Bronchial epithelial cell (primary cell): ENCODE measurements at regions not wholly inside any gene's neighbourhood (a gene's known extent, or its start where the extent isn't known, plus 50 kb on each side); places are given as distances from the start of the nearest gene placed in this dataset.

Experiments used
- DNase-seq: peaks from one replicate; pipeline ENCODE4 v3.0.0-alpha.2; 2010; ENCODE audit warnings: low read depth
- FAIRE-seq: peaks from 2 replicates; lab custom pipeline; 2011; peaks lifted over from hg19 to GRCh38; lab: Jason Lieb, UNC
- H3K27me3 ChIP-seq: 2 replicates; pipeline ENCODE4 v1.5.1; 2011; ENCODE audit warnings: low read length; ENCODE audit not compliant: control insufficient read depth, insufficient read depth
- H3K36me3 ChIP-seq: 2 replicates; pipeline ENCODE4 v1.5.1; 2011; ENCODE audit warnings: low read length; ENCODE audit not compliant: control insufficient read depth, insufficient read depth
- H3K4me3 ChIP-seq: 2 replicates; pipeline ENCODE4 v1.5.1; 2011; ENCODE audit warnings: mild to moderate bottlenecking, low read depth, low read length, control low read depth
- TF ChIP-seq, protein P1 (sequence below): IDR thresholded peaks from 2 replicates; pipeline ENCODE4 v1.5.1; 2011; ENCODE audit warnings: mild to moderate bottlenecking, moderate library complexity, low read length, control low read depth, inconsistent platforms; ENCODE audit not compliant: insufficient read depth, severe bottlenecking

DNA sequence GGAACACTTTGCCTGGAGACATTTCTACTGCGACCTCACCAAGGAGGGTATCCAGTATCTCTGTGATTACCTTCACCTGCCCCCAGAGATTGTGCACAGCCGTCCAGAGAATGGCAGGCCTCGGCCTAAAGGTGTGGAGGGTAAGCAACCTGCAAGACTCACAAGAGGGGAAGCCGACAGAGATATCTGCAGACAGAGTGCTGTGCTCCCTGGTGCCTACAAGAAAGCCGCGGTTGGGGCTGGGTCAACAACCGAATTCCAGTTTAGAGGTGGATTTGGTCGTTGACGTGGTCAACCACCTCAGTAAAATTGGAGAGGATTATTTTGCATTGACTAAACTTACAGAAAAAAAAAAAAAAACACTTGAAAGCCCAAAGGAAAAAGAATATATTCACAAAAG lies 107.8 kb upstream of the ISL1 start:
- H3K27me3 ChIP-seq, result no peaks in the 10 kb centered on the region
- FAIRE-seq (no peak), DNase-seq (no peak)
- H3K4me3 ChIP-seq, result no peak overlapping the region
- H3K36me3 ChIP-seq, result no peaks in the 10 kb centered on the region
- TF ChIP-seq, protein P1, sequence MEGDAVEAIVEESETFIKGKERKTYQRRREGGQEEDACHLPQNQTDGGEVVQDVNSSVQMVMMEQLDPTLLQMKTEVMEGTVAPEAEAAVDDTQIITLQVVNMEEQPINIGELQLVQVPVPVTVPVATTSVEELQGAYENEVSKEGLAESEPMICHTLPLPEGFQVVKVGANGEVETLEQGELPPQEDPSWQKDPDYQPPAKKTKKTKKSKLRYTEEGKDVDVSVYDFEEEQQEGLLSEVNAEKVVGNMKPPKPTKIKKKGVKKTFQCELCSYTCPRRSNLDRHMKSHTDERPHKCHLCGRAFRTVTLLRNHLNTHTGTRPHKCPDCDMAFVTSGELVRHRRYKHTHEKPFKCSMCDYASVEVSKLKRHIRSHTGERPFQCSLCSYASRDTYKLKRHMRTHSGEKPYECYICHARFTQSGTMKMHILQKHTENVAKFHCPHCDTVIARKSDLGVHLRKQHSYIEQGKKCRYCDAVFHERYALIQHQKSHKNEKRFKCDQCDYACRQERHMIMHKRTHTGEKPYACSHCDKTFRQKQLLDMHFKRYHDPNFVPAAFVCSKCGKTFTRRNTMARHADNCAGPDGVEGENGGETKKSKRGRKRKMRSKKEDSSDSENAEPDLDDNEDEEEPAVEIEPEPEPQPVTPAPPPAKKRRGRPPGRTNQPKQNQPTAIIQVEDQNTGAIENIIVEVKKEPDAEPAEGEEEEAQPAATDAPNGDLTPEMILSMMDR, result no peak

DNA sequence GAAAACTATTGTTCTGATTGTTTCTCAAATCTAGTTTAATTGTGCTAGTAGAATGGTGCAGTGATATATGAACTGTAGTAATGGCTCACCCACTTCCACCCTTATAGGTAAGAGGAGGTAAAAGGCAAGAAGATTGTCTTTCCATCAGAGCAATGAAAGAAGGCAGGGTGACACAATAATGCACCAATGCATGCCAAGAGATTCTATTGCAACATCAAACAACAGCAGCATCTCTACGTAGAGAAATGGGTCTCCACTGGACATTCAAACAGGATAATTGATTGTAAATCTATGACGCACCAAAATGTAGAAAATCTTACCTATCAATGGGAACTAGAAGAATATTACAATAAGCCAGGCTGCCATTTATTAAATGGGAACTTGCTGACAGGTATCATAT lies 107.0 kb upstream of the ISL1 start:
- Histone ChIP-seq H3K36me3 (no peaks in the 10 kb centered on the region), H3K27me3 (no peaks in the 10 kb centered on the region), H3K4me3 (no peak overlapping the region)
- TF ChIP-seq, protein P1, result no peak
- DNase-seq (no peak), FAIRE-seq (no peak)

DNA sequence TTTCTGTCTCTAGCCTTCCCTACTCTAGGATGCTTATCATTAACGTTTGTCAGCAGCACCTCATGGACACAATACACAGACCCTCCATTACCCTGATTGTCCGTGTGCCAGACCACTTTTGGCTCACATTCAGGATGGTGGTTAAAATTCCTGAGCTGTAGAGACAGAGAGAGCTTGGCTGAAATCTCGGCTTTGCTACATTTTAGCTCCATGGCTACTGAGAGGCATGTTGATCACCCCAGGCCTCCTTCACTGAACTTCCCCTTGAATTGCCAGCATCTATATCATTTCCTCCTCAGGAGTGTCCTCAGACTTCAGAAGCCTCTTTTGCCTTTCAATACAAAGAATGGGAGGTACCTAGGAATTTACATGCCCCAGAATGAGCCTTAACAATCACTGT lies 104.7 kb upstream of the ISL1 start:
- FAIRE-seq (no peak), DNase-seq (no peak)
- no peaks in the 10 kb centered on the region for H3K27me3 ChIP-seq
- H3K4me3 ChIP-seq, result no peak overlapping the region
- TF ChIP-seq, protein P1, result no peak
- H3K36me3 ChIP-seq, result no peaks in the 10 kb centered on the region

DNA sequence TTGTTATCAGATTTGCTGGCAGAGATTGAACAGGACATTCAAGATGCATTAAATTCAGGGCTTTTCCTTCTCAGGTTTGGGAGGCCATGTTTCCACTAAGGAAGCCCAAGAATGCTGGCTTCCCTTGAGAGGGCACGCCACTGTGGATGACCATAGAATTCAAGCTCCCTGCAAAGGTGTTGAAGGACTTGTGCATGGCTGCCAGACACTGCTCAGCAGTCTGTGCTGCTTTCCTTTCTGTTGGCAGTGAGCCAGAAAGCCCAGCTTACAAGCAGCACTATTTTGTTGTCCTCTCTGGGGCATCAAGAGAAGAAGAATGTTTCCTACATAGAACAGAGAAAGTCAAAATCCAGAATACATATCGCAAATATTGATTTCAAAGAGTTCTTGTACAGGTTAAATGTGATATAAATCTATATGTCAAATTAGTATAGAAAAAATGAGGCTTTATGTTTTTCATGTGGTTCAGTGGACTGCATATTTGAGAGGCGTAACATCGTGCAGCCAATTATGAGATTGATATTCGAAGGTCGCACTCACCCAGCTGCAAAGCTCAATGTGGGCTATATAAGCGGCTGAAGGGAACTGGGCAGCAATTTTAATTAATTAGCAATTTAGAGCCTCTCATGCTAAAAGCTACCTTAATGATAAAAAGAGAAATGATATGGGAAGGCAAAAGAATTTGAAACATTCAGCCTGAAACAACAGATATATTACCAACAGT lies 103.1 kb upstream of the ISL1 start:
- DNase-seq (no peak), FAIRE-seq (no peak)
- TF ChIP-seq, protein P1, result no peak
- H3K36me3 ChIP-seq, result no peaks in the 10 kb centered on the region
- H3K4me3 ChIP-seq, result no peak overlapping the region
- no peaks in the 10 kb centered on the region for H3K27me3 ChIP-seq

DNA sequence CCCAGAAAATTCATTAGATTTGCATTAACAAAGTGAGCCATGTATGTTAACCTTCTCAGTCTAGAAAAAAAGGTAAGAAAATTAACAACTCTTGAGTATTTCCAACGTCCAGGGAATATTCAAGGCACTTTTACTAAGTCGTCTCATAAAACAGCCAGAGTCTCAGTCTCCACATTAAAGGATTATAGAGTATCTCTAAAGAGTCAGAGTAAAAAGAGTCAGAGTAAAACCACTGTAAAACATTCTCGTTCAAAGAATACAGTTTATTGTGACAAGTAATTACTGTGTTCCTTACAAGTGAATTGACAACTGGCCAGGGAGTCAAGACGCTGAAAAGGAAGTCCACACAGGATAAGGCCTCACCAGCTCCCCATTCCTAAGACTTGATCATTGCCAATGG lies 97.2 kb upstream of the ISL1 start:
- no peak overlapping the region for H3K4me3 ChIP-seq
- DNase-seq, result no peak
- TF ChIP-seq, protein P1, result no peak
- FAIRE-seq, result no peak
- H3K36me3 ChIP-seq, result no peaks in the 10 kb centered on the region
- no peaks in the 10 kb centered on the region for H3K27me3 ChIP-seq

DNA sequence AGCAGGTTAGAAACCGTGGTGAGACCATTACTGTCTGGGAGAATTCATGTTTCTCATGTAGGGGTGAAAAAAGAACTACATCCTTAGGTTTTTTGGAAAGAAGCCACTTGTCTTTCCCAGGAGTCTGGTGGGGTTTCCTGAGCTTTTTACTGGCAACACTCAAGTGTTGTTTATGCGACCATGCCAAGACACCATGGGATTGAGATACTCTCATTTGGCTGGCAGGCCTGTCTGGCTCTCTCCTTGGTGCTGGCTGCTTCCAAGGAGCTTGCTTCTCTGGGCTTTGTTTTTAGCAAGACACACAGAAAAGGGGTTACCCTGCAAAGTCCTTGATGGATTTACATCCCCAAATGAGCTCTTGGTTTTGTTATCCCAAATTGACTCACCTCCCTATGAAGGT lies 80.9 kb upstream of the ISL1 start:
- DNase-seq (no peak), FAIRE-seq (no peak)
- TF ChIP-seq, protein P1, result no peak
- Histone ChIP-seq H3K36me3 (no peaks in the 10 kb centered on the region), H3K4me3 (no peak overlapping the region), H3K27me3 (no peaks in the 10 kb centered on the region)
